ENCODE measurements at regions not wholly inside any gene's neighbourhood (a gene's known extent, or its start where the extent isn't known, plus 50 kb on each side); places are given as distances from the start of the nearest gene placed in this dataset.

DNA sequence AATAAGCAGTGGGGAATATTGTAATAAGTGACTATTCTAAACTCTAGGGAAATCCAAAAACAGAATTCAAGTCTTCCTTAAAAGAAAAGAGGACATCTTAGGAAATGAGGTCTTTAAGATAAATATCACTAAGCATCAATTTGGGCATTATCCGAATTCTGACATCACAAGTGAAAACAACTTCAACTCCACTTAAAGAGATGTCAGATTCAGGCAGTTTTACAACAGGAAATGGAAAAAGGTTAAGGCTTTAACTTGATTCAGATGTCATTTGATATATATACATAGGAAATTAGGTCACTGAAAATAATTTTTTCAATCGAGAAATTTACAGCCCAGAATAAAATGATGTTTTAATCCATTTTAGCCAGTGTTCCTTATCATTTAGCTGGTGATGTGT, 435.4 kb downstream of the SETD4 start:
- Mint-ChIP-seq H3K4me1 (ENCODE audit: low read depth) (no peaks in the 10 kb centered on the region), H3K27ac (no peak overlapping the region), H3K4me3 (no peak overlapping the region), H3K27me3 (peaks cover 2% of the 10 kb centered on the region), H3K36me3 (no peaks in the 10 kb centered on the region), H3K9me3 (ENCODE audit: low read depth) (no peaks in the 10 kb centered on the region)

- peaks cover 2% of the 10 kb centered on the region for H3K27me3 Mint-ChIP-seq
- no peaks in the 10 kb centered on the region for H3K36me3 Mint-ChIP-seq
- no peak overlapping the region for H3K4me3 Mint-ChIP-seq
- no peaks in the 10 kb centered on the region for H3K4me1 Mint-ChIP-seq (ENCODE audit: low read depth)
- no peak overlapping the region for H3K27ac Mint-ChIP-seq
- H3K9me3 Mint-ChIP-seq (ENCODE audit: low read depth): no peaks in the 10 kb centered on the region
Measured at GRCh38 chr21:35622612-35623011, 437.7 kb downstream of the SETD4 start.

DNA sequence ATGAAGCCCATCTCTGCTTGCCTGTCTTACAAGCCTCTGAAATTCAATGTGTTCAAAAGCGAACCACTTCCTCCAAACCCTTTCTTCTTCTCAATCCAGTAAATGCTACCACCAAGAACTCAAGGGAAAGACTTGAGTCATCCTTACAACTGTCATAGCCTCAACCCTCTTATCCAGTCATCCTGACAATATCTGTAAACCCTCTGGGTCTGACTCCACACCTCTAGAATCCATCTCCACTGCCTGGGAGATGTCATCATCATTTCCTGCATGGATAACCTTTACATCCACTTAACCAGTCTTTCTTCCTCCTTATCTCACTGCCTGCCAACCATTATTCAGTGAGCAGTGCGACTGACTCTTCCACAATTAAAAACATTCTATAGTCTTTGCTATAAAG, 441.1 kb downstream of the SETD4 start:
- Mint-ChIP-seq H3K36me3 (no peaks in the 10 kb centered on the region), H3K27ac (no peak overlapping the region), H3K9me3 (ENCODE audit: low read depth) (no peaks in the 10 kb centered on the region), H3K4me1 (ENCODE audit: low read depth) (peaks cover 3% of the 10 kb centered on the region), H3K27me3 (no peaks in the 10 kb centered on the region), H3K4me3 (no peak overlapping the region)

DNA sequence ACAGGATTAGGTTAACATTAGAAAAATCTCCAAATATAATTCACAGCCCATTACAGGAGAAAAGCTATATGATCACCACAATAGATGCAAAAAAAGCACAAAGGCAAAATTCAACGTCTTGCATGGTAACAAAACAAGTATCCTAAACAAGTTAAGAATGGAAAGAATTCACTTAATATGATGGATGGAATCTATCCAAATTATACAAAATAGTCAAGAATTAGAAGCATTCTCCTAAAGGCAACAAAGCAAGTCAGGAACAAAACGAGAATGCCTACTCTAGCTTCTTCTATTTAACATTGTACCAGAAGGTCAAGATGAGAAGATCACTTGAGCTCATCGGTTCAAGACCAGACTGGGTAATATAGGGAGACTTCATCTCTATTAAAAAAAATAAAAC, 442.8 kb downstream of the SETD4 start:
- Mint-ChIP-seq H3K4me3 (no peak overlapping the region), H3K27me3 (no peaks in the 10 kb centered on the region), H3K4me1 (ENCODE audit: low read depth) (peaks cover 3% of the 10 kb centered on the region), H3K36me3 (no peaks in the 10 kb centered on the region), H3K27ac (no peak overlapping the region), H3K9me3 (ENCODE audit: low read depth) (no peaks in the 10 kb centered on the region)

GRCh38 chr21:35616090-35616489, 444.2 kb downstream of the SETD4 start:
- Mint-ChIP-seq H3K27ac (no peak overlapping the region), H3K9me3 (ENCODE audit: low read depth) (no peaks in the 10 kb centered on the region), H3K27me3 (no peaks in the 10 kb centered on the region), H3K36me3 (no peaks in the 10 kb centered on the region), H3K4me3 (no peak overlapping the region), H3K4me1 (ENCODE audit: low read depth) (peaks cover 3% of the 10 kb centered on the region)

DNA sequence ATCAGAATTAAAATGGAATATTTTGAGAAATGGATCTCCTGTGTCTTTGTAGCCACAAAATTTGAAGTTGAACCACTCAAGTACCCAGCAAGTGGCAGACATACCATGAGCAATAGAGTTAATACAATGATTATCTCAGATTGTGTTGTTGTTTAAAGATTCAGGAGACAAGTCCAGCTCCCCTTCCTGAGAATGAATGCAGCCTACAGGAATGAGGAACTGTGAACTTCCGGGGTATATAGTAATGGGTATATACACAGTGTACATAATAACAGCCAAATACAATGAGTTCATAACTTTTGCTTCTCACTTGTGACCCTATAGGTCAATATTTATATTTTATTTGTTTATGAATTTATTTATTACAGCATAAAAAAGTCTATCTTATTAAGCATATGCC, 445.0 kb downstream of the SETD4 start:
- no peak overlapping the region for H3K4me3 Mint-ChIP-seq
- peaks cover 3% of the 10 kb centered on the region for H3K4me1 Mint-ChIP-seq (ENCODE audit: low read depth)
- H3K9me3 Mint-ChIP-seq (ENCODE audit: low read depth): no peaks in the 10 kb centered on the region
- no peak overlapping the region for H3K27ac Mint-ChIP-seq
- no peaks in the 10 kb centered on the region for H3K27me3 Mint-ChIP-seq
- H3K36me3 Mint-ChIP-seq: no peaks in the 10 kb centered on the region

GRCh38 chr21:35614396-35614921, 445.9 kb downstream of the SETD4 start:
- no peak overlapping the region for H3K4me3 Mint-ChIP-seq
- no peaks in the 10 kb centered on the region for H3K36me3 Mint-ChIP-seq
- no peak overlapping the region for H3K27ac Mint-ChIP-seq
- H3K27me3 Mint-ChIP-seq: no peaks in the 10 kb centered on the region
- H3K9me3 Mint-ChIP-seq (ENCODE audit: low read depth): no peaks in the 10 kb centered on the region
- peaks cover 3% of the 10 kb centered on the region for H3K4me1 Mint-ChIP-seq (ENCODE audit: low read depth)

DNA sequence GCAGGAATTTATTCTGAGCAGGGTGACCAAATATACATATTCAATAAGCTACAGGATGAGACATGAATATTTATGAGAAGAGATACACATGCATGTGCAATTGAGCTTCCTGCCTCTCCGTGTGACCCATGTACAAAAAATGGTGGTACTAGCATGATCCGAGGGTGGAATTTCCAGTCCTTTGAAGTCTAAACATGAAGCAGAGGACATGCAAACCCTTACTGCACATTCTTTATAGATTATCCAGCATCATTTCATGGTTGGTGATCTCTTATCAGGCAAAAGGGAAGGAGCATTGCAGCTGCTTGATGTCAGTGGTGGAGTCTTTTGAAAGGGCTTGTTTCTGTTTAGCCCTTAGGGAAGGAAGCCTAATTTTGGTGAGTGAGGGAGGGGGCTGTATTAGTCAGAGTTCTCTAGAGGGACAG, 448.6 kb downstream of the SETD4 start:
- H3K27me3 Mint-ChIP-seq: no peaks in the 10 kb centered on the region
- H3K27ac Mint-ChIP-seq: no peak overlapping the region

DNA sequence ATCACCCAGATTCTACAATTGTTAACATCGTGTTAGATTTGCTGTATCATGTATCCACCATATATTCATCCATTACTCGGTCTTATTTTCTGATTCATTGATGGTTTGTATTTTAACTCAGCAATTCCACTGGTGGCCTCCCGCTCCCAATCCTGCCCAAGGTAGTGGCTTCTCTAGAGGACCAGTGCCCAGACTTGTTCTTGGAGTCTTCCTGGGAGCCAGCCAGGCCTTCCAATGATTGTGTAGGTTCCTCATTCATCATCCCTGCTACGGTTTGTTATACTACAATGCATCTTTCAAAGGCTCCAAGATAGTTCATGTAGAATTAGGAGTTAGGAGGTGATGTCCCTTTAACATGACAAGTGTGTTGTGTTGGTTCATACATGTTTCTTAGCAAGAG, 451.1 kb downstream of the SETD4 start:
- no peaks in the 10 kb centered on the region for H3K4me1 Mint-ChIP-seq (ENCODE audit: low read depth)
- H3K27me3 Mint-ChIP-seq: no peaks in the 10 kb centered on the region
- H3K9me3 Mint-ChIP-seq (ENCODE audit: low read depth): no peaks in the 10 kb centered on the region
- no peak overlapping the region for H3K27ac Mint-ChIP-seq
- no peak overlapping the region for H3K4me3 Mint-ChIP-seq
- H3K36me3 Mint-ChIP-seq: no peaks in the 10 kb centered on the region

More for the DNA sequence above, 448.6 kb downstream of the SETD4 start:
- Mint-ChIP-seq H3K9me3 (ENCODE audit: low read depth) (no peaks in the 10 kb centered on the region), H3K4me3 (no peak overlapping the region), H3K4me1 (ENCODE audit: low read depth) (peaks cover 3% of the 10 kb centered on the region), H3K36me3 (no peaks in the 10 kb centered on the region)

- Mint-ChIP-seq H3K27me3 (no peaks in the 10 kb centered on the region), H3K4me3 (no peak overlapping the region), H3K9me3 (ENCODE audit: low read depth) (no peaks in the 10 kb centered on the region), H3K4me1 (ENCODE audit: low read depth) (no peaks in the 10 kb centered on the region), H3K27ac (no peak overlapping the region), H3K36me3 (no peaks in the 10 kb centered on the region)
Measured at GRCh38 chr21:35607406-35607805, 452.9 kb downstream of the SETD4 start.

DNA sequence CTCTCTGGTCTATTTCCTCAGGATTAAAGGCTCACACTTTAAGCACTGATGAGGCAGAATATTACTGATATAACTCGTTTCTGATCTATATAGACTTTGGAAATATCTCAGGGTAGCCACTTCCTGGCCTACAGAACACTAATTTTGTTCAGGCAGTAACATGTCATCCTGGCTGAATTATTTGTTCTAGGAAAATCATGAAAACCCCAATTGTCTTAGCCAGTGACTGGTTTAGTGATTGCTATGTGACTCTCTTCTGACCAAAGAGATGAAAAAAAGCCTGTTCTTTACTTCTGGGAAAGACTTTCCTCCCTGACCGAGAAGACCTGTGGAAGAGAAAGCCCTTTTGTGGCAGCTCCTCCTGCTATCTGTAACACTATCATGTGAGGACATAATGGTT, 453.7 kb downstream of the SETD4 start:
- no peaks in the 10 kb centered on the region for H3K4me1 Mint-ChIP-seq (ENCODE audit: low read depth)
- H3K27ac Mint-ChIP-seq: no peak overlapping the region
- no peaks in the 10 kb centered on the region for H3K9me3 Mint-ChIP-seq (ENCODE audit: low read depth)
- no peaks in the 10 kb centered on the region for H3K36me3 Mint-ChIP-seq
- H3K4me3 Mint-ChIP-seq: no peak overlapping the region
- H3K27me3 Mint-ChIP-seq: no peaks in the 10 kb centered on the region

DNA sequence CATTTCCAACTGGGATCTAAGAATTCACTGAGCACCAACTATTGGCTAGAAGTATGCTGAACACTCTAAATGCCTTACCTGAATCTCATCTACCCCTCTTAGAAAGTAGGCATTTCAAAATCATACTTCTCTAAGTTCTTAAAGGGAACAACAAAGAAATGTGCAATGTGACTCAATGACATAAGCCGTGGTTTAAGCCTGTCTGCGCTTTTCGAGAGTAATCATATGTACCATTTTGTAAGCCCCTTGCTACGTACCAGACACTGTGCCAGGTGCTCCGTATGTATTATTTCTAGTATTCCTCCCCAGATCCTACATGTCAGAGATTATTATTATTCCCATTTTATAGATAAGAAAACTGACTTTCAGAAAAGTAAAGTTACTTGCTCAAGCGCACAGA, 454.2 kb downstream of the SETD4 start:
- H3K27ac Mint-ChIP-seq: no peak overlapping the region
- H3K36me3 Mint-ChIP-seq: no peaks in the 10 kb centered on the region
- no peak overlapping the region for H3K4me3 Mint-ChIP-seq
- H3K4me1 Mint-ChIP-seq (ENCODE audit: low read depth): no peaks in the 10 kb centered on the region
- H3K9me3 Mint-ChIP-seq (ENCODE audit: low read depth): no peaks in the 10 kb centered on the region
- H3K27me3 Mint-ChIP-seq: no peaks in the 10 kb centered on the region

DNA sequence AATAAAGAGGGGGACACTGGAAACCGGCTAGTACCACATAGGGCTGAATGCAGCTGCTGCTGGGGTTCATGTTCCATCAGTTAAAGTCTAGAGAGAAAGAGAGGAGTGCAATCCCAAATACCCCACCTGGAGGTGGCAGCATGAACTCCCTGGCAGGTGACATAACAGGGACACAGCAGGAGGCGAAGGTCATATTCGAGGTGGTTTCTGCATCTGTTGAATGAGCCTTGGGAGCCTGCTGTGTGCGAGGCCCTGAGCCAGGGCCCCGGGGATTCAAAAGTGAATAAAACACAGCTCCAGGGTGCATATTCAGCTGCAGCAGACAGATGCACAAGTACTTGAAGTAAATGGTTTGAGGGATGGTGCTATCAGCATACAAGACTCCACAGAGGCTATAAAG, 456.8 kb downstream of the SETD4 start:
- no peaks in the 10 kb centered on the region for H3K36me3 Mint-ChIP-seq
- H3K4me3 Mint-ChIP-seq: no peak overlapping the region
- H3K9me3 Mint-ChIP-seq (ENCODE audit: low read depth): no peaks in the 10 kb centered on the region
- no peaks in the 10 kb centered on the region for H3K27me3 Mint-ChIP-seq
- H3K4me1 Mint-ChIP-seq (ENCODE audit: low read depth): no peaks in the 10 kb centered on the region
- H3K27ac Mint-ChIP-seq: no peak overlapping the region

GRCh38 chr21:35602811-35603362, 457.4 kb downstream of the SETD4 start:
- no peak overlapping the region for H3K27ac Mint-ChIP-seq
- no peaks in the 10 kb centered on the region for H3K9me3 Mint-ChIP-seq (ENCODE audit: low read depth)
- H3K27me3 Mint-ChIP-seq: no peaks in the 10 kb centered on the region
- H3K36me3 Mint-ChIP-seq: no peaks in the 10 kb centered on the region
- no peak overlapping the region for H3K4me3 Mint-ChIP-seq
- no peaks in the 10 kb centered on the region for H3K4me1 Mint-ChIP-seq (ENCODE audit: low read depth)

- no peaks in the 10 kb centered on the region for H3K36me3 Mint-ChIP-seq
- no peak overlapping the region for H3K27ac Mint-ChIP-seq
- H3K9me3 Mint-ChIP-seq (ENCODE audit: low read depth): no peaks in the 10 kb centered on the region
- H3K4me3 Mint-ChIP-seq: no peak overlapping the region
- H3K27me3 Mint-ChIP-seq: no peaks in the 10 kb centered on the region
- no peaks in the 10 kb centered on the region for H3K4me1 Mint-ChIP-seq (ENCODE audit: low read depth)
Measured at GRCh38 chr21:35601211-35601610, 459.1 kb downstream of the SETD4 start.

DNA sequence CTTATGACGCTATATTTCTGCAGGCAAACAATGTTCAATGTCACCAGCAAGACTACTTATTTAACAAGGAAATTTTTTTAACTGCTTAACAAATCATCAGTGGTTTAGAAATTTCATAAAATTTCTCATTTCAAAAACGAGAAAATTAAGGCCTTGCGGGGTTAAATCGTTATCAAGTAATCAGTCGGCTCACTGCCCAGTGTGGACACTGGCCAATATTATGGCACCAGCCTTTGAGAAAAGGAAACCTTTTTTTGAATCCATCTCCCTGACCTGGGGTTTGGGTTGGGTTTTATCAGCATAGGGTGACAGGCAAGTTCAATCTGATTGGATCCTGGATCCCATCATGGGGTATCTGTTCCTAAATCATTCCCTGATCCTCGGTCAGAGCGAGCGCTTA, 461.2 kb downstream of the SETD4 start:
- H3K9me3 Mint-ChIP-seq (ENCODE audit: low read depth): no peaks in the 10 kb centered on the region
- no peaks in the 10 kb centered on the region for H3K36me3 Mint-ChIP-seq
- H3K27me3 Mint-ChIP-seq: no peaks in the 10 kb centered on the region
- no peak overlapping the region for H3K27ac Mint-ChIP-seq
- H3K4me3 Mint-ChIP-seq: no peak overlapping the region
- no peaks in the 10 kb centered on the region for H3K4me1 Mint-ChIP-seq (ENCODE audit: low read depth)

Data from activated naive CD8-positive, alpha-beta T cell (primary cell).